RKO (cell line): ENCODE measurements at regions not wholly inside any gene's neighbourhood (a gene's known extent, or its start where the extent isn't known, plus 50 kb on each side); places are given as distances from the start of the nearest gene placed in this dataset.
"Not testable (repeated sequence)": the region's sequence is repeated elsewhere in the genome, so short reads cannot be mapped to it uniquely, and the experiment has no call there.

Experiments
- DNase-seq: peaks from one replicate; pipeline ENCODE4 v3.0.0-alpha.2; 2016; ENCODE audit warnings: low spot score

- DNase-seq, result no peak
Measured at GRCh38 chr18:79596446-79597175, 83.0 kb upstream of the CTDP1 start.

DNA sequence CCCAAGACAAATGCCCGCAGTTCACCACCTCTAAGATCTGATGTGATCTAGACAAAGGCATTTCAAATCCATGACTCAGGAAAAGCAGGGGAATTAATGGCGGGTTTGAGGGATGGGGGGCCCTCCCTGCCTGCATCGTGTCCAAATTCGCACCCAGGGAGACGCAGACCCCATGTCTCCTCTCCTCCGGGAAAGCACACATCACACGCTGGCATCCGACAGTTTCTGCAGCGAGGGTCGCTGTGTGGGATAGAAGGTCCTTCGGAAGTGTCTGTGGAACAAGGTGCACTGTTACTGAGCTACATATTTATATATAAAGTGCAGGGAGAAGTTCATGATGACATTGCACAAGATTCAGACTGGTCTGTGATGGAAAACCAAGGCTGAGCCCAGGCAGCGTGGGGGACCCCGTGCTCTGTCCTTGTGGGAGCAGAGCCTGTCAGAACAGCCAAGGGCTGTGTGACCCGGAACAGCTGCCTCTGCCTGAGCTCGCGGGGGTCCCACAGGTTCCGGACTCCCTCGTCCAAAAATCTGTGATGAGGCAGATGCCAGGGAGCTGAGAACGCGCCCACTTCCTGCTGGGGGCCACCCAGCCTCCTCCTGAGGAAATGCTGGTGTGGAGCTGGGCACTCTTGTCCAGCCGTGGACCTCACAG, 82.3 kb upstream of the CTDP1 start:
- DNase-seq, result no peak

GRCh38 chr18:79597831-79598632, 81.6 kb upstream of the CTDP1 start:
- DNase-seq, result no peak

DNA sequence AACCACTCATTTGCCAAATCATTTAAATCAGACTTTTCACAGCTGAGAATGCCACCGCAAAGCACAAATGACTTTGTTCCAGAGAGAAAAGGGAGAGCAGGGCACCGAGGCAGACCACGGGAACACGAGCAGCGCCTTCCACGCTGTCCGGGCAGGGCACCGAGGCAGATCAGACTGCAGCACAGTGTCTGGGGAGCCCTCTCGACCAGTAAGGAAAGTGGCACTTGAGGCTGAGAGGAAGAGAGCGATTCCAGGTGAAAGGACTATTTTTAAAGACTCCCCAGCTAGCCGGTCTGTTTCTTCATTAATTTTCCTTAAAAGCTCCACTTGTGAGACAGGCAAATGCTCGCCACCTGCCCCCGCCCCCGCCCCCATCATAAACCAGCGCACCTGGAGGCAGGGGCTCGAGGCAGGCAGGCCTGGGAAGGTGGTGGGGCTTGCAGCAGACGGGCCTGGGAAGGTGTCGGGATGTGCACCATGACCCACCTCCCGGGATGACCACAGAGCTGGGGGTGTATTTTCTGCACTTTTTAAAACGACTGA, 80.9 kb upstream of the CTDP1 start:
- no peak for DNase-seq

DNA sequence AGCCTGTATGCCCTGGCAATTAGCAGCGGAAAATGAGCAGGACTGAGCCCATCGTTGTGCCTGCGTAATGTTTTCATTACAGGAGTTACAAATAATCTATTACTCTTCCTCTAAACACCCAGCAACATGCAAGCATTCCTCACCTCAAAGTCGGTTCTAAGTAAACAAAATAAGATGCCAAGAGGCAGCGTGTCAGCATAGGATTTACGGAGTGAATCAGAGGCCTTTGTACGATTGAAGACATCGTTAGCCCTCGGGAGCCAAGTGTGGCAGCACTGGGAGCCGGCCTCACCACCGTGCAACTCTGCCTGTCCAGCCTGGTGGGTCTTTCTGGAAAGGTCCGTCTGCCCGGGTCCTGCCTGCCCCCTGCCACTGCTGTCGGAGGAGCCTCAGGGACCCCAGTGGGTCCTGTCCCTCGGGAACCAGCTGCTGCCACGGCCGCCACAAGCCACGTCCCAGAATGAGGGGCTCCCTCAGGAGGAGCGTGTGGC, 80.1 kb upstream of the CTDP1 start:
- DNase-seq, result no peak

GRCh38 chr18:79600141-79600540, 79.5 kb upstream of the CTDP1 start:
- no peak for DNase-seq

- DNase-seq, result no peak
Measured at GRCh38 chr18:79600596-79600995, 79.0 kb upstream of the CTDP1 start.

GRCh38 chr18:79601234-79601633, 78.4 kb upstream of the CTDP1 start:
- DNase-seq, result no peak

DNA sequence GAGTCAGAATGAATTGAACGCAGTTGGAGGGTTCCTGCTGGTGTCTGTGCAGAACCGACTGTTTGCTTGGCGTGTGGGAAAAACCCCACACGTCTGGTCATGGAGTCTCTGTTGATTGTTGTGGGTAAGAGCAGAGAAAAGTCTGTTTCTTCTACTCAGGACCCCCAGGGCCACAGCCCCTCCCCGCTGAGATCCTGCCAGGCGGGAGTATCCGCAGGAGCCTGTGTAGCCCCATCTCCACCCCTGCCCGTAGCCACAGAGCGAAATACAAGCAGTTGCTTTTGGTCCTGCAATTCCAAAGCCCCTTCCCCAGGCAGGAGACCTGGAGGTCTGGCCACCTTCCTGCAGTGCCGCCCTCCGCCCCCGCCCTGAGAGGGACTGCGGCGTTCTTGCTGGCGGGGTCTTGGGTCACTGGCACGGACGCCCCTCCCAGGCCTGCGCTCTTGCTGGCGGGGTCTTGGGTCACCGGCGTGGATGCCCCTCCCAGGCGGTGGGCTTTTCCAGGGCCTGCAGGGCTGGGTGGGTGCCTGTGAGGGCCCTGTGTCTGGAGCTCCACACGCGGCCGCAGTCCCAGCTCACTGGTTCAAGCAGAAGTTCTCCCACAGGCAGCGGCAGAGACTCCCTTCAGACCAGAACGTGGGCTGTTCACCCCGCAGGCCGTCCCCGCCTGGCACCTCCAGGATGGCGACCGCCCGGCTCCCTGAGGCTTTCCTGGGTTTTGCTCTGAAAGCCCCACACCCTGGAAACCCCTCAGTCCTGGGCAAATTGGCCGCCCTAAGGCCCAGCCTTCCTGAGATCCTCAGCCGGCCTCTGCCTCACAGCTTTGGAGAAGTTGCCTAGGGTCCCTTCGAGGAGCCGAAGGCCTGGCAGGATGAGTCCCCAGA, 76.0 kb upstream of the CTDP1 start:
- no peak for DNase-seq

DNA sequence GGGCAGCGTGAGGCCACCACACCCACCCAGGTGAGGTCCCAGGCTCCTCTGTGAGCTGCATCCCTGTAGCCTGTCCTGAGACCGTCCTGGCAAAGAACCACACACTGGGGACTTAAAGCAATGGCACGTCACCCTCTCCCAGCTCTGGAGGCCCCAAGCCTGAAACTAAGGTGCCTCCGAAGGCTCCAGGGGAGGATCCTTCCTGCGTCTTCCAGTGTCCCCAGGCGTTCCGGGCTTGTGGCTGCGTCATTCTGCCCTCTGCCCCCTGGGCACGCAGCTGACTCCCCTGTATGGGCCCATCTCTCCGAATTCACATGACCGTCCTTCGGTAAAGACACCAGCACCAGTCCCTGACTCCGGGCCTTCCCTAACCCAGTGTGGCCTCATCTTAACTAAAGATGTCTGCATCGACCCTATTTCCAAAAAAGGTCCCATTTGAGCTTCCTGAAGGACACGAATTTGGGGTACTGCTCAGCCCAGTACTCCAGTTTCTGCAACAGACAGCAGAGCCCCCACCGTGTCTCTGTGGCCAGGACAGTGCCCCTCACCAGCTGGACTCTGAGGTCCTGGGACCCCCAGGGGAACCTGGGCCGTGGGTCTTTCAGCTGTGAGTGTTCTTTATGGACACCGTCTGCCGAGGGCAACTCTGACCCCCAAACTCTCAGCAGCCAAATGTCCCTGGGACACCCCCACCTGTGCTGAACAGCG, 75.2 kb upstream of the CTDP1 start:
- no peak for DNase-seq

DNA sequence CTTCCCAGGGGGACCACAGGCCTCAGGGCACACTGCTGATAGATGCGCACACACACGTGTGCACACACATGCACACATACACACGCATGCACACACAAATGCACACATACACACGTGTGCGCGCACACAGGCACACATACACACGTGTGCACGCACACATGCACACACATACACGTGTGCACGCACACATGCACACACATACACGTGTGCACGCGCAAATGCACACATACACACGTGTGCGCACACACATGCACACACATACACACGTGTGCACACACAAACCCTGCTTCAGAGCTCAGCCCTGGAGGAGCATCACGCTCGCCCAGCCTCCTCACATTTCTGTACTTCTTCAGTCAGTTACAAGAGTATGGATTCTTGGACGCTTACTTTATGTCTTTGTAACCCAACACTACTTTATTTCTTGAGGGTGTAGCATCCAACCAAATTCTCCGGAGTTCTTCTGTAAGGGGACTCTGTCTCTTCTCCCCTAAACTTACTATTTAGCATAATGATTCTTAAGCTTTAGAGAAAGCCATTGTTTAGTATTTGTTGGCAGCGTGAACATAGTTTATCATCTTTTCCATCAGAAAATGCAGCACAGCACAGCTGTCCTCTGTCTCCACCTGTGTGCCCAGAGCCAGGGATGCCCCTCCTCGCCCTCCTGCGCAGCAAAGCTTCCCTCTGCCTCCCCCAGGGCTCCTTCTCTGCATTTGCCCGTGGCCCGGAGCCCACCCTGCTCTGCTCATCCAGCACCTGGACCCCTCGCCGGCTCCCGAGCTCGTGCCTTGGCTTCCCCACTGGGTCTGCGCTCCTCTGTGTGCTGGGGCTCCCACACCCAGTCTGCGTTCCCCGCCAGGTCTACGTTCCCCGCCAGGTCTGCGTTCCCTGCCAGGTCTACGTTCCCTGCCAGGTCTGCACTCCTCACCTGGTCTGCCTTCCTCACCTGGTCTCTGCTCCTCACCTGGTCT, 74.4 kb upstream of the CTDP1 start:
- DNase-seq, result no peak

- not testable (repeated sequence) for DNase-seq
Measured at GRCh38 chr18:79606071-79606470, 73.5 kb upstream of the CTDP1 start.

- no peak for DNase-seq
Measured at GRCh38 chr18:79606621-79607331, 72.8 kb upstream of the CTDP1 start.

- no peak for DNase-seq
Measured at GRCh38 chr18:79607361-79607952, 72.1 kb upstream of the CTDP1 start.

DNA sequence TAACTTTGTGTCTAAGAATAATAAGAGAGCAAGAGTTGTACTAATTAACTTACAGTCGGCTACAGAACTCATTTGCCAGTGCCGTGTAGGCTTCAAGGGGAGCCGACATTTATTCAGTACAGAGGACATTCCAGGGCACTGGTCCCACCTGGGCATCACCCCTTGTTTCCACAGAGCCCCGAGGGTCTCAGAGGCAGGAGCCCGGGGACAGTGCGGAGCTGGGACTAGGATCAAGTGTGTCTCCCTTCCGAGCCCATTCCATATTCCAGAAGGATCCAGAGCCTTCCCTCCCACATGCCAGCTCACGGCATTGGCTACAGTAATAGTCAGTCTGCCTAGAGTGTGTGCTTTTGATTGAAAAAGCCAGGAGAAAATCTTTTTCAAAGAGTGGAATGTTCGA, 71.5 kb upstream of the CTDP1 start:
- no peak for DNase-seq

GRCh38 chr18:79608535-79608934, 71.1 kb upstream of the CTDP1 start:
- no peak for DNase-seq

GRCh38 chr18:79608999-79609461, 70.6 kb upstream of the CTDP1 start:
- no peak for DNase-seq

DNA sequence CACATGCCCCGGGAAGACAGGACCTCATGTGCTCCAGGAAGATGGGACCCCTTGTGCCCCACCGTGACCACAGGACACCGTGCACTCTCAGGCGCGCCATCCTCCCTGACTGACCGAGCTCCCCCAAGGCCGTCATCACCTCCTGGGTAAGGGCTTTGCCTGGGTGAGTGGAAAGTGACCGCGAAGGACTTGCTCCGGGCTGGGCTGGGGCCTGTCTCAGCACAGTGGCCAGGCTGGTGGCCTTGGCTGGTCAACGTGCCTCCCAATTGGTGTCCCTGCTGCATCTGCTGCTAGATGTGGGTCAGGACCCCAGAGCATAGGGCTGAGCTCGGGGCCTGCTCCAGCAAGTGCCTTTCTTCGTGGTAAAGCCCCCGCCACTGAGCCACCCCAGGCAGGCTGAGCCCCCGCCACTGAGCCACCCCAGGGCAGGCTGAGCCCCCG, 69.7 kb upstream of the CTDP1 start:
- DNase-seq, result no peak
